ENCODE measurements at regions not wholly inside any gene's neighbourhood (a gene's known extent, or its start where the extent isn't known, plus 50 kb on each side); places are given as distances from the start of the nearest gene placed in this dataset.

DNA sequence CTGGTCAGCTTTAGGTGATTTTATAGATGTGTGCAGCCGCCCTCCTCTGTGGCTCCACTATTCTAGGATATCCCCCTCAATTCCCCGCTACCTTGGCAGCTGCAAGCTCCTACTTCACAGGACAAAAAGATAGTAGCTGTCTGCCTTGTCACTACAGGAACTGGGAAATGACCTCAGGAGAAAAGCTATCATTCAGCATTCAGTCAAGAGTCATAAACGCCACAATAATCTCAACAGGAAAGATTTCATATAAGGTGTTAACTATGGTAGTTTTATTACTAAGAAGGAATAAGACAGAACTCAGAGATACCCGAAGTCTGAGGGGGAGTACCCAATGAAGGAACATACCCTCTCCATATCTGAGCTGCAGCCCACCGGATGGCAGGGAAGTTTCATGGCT is 63.9 kb downstream of the CRPPA start:
- POLR2A ChIA-PET (ENCODE audit: partially characterized antibody) = no interaction called here
- no peaks in the 10 kb centered on the region for H3K4me1 Mint-ChIP-seq

DNA sequence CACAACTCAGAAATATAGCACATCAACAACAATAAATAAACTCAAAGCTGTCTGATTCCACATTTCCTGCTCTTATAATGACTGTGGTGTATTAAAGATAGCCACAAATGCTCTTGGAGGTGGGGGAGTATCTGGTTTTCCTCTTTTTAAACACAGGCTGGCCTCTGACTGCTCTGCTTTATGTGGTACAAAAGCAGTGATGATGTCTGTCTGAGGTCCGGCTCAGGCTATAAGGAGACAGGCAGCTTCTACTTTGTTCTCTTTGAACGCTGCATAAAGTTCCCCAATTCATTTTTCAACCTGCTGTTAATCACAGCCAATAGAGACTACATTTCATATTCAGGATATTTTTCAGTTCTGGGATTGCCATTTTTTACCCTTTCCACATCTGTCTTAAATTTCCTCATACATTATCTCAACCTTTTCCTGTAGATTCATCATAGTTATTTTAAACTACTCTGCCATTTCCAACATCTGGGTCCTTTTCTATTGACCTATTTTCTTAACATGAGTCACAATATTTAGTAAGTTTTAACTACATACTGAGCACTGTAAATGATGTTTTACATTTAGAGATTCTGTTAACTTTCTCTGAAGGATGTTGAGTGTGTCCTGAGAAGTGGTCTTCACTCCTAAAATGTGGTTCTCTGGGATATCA is 64.9 kb downstream of the CRPPA start:
- intact Hi-C loops (cut with micrococcal nuclease) = no loop called here
- Histone ChIP-seq H3K9me3 (ENCODE audit: control insufficient read depth in 1 of 2, low read length in 2 of 2) (no peaks in the 10 kb centered on the region), H3K27me3 (ENCODE audit: insufficient read depth, low read length) (no peaks in the 10 kb centered on the region), H3K4me1 (ENCODE audit: insufficient read depth, low read length) (no peaks in the 10 kb centered on the region), H3K36me3 (ENCODE audit: insufficient read depth, low read length) (no peaks in the 10 kb centered on the region), H3K27ac (ENCODE audit: low read depth, low read length) (no peak overlapping the region), H3K4me3 (ENCODE audit: low read length in 2 of 2) (no peak overlapping the region)
- no peaks in the 10 kb centered on the region for H3K4me1 Mint-ChIP-seq
- ChIA-PET CTCF (ENCODE audit: partially characterized antibody) (no interaction called here), POLR2A (ENCODE audit: partially characterized antibody) (no interaction called here)
- DNase-seq = no peak
- H3K27me3 Mint-ChIP-seq = peaks cover 0 to 2% of the 10 kb centered on the region in 2 donors
- H3K27ac Mint-ChIP-seq = no peak overlapping the region
- no peaks in the 10 kb centered on the region for H3K36me3 Mint-ChIP-seq
- no peak overlapping the region for H3K4me3 Mint-ChIP-seq
- peaks cover 0 to 6% (median 2%) of the 10 kb centered on the region in 8 donors for H3K9me3 Mint-ChIP-seq

More for the DNA sequence above, 63.9 kb downstream of the CRPPA start:
- no peaks in the 10 kb centered on the region for H3K36me3 ChIP-seq (ENCODE audit: insufficient read depth, low read length)
- intact Hi-C loops (cut with micrococcal nuclease) = no loop called here
- Mint-ChIP-seq H3K4me3 (no peak overlapping the region), H3K27ac (no peak overlapping the region), H3K27me3 (peaks cover 1 to 2% of the 10 kb centered on the region in 2 donors), H3K36me3 (no peaks in the 10 kb centered on the region), H3K9me3 (peaks cover 0 to 3% (median 0%) of the 10 kb centered on the region in 8 donors)
- no peaks in the 10 kb centered on the region for H3K4me1 ChIP-seq (ENCODE audit: insufficient read depth, low read length)
- CTCF ChIA-PET (ENCODE audit: partially characterized antibody) = interaction anchor here (1.7 kb wide), 1 partner anchor 10 kb away, joined by 3 read pairs; no protein-coding TSS in a partner anchor
- no peaks in the 10 kb centered on the region for H3K27me3 ChIP-seq (ENCODE audit: insufficient read depth, low read length)
- H3K9me3 ChIP-seq (ENCODE audit: control insufficient read depth in 1 of 2, low read length in 2 of 2) = no peaks in the 10 kb centered on the region
- no peak for DNase-seq
- no peak overlapping the region for H3K4me3 ChIP-seq (ENCODE audit: low read length in 2 of 2)
- no peak overlapping the region for H3K27ac ChIP-seq (ENCODE audit: low read depth, low read length)

DNA sequence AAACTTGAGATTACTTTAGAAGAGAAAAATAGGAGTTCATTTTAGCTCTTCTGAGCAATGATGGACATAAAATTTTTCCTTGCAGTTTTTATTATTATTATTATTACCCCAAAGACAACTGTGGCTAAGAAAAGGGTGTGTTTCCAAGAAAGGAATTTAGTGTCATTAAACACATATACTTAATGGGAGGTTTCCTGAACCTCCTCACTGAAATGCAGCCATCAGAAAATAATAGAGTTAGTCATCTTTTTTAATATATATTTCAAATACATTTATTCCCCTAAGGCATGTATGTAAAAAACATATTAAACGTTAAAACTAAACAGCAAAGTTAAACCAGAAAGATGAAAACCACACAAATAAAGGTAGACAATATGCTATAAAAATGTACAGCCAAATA is 66.8 kb downstream of the CRPPA start:
- H3K4me1 Mint-ChIP-seq = no peaks in the 10 kb centered on the region
- H3K9me3 Mint-ChIP-seq = peaks cover 0 to 17% (median 9%) of the 10 kb centered on the region in 8 donors
- Histone ChIP-seq H3K4me1 (ENCODE audit: insufficient read depth, low read length) (no peaks in the 10 kb centered on the region), H3K4me3 (ENCODE audit: low read length in 2 of 2) (no peak overlapping the region), H3K9me3 (ENCODE audit: control insufficient read depth in 1 of 2, low read length in 2 of 2) (no peaks in the 10 kb centered on the region), H3K36me3 (ENCODE audit: insufficient read depth, low read length) (no peaks in the 10 kb centered on the region), H3K27ac (ENCODE audit: low read depth, low read length) (no peak overlapping the region), H3K27me3 (ENCODE audit: insufficient read depth, low read length) (no peaks in the 10 kb centered on the region)
- DNase-seq = no peak
- no peaks in the 10 kb centered on the region for H3K36me3 Mint-ChIP-seq
- H3K27ac Mint-ChIP-seq = no peak overlapping the region
- intact Hi-C loops (cut with micrococcal nuclease) = no loop called here
- H3K4me3 Mint-ChIP-seq = no peak overlapping the region
- ChIA-PET CTCF (ENCODE audit: partially characterized antibody) (no interaction called here), POLR2A (ENCODE audit: partially characterized antibody) (no interaction called here)
- peaks cover 0 to 2% of the 10 kb centered on the region in 2 donors for H3K27me3 Mint-ChIP-seq

DNA sequence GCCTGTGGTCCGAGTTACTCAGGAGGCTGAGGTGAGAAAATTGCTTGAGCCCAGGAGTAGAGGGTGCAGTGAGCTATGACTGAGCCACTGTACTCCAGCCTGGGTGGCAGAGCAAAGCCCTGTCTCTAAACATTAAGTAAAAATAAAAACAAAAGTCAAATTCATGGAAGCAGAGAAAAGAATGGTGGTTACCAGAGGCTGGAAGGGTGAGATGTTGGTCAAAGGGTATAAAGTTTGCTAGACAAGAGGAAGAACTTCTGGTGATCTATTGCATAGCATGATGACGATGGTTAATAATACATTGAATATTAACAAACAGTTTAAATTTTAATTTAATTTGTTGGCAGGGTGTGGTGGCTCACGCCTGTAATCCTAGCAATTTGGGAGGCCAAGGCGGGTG is 68.1 kb downstream of the CRPPA start:
- intact Hi-C loops (cut with micrococcal nuclease) = no loop called here
- no peak overlapping the region for H3K4me3 ChIP-seq (ENCODE audit: low read length in 2 of 2)
- no peak overlapping the region for H3K27ac ChIP-seq (ENCODE audit: low read depth, low read length)
- peaks cover 0 to 25% (median 16%) of the 10 kb centered on the region in 8 donors for H3K9me3 Mint-ChIP-seq
- H3K4me1 Mint-ChIP-seq = no peaks in the 10 kb centered on the region
- no peak for DNase-seq
- no peaks in the 10 kb centered on the region for H3K9me3 ChIP-seq (ENCODE audit: control insufficient read depth in 1 of 2, low read length in 2 of 2)
- peaks cover 0 to 2% of the 10 kb centered on the region in 2 donors for H3K27me3 Mint-ChIP-seq
- POLR2A ChIA-PET (ENCODE audit: partially characterized antibody) = no interaction called here
- H3K27me3 ChIP-seq (ENCODE audit: insufficient read depth, low read length) = no peaks in the 10 kb centered on the region
- H3K27ac Mint-ChIP-seq = no peak overlapping the region
- H3K4me1 ChIP-seq (ENCODE audit: insufficient read depth, low read length) = no peaks in the 10 kb centered on the region
- H3K36me3 ChIP-seq (ENCODE audit: insufficient read depth, low read length) = no peaks in the 10 kb centered on the region
- CTCF ChIA-PET (ENCODE audit: partially characterized antibody) = no interaction called here
- no peak overlapping the region for H3K4me3 Mint-ChIP-seq
- H3K36me3 Mint-ChIP-seq = no peaks in the 10 kb centered on the region

DNA sequence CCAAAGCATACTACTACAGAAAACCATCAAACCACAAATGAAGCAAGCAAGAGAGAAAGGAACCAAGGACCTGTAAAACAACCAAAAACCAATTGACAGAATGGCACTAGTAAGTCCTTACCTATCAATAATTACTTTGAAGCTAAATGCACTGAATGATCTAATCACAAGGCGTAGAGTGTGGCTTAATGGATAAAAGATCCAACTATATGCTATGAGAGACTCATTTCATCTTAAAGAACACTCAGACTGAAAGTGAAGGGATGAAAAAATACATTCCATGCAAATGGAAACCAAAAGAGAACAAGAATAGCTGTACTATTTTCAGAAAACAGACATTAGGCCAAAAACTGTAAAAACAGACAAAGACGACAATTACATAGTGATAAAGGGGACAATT is 70.7 kb downstream of the CRPPA start:
- no peak for DNase-seq
- Mint-ChIP-seq H3K4me1 (no peaks in the 10 kb centered on the region), H3K4me3 (no peak overlapping the region), H3K9me3 (peaks cover 0 to 30% (median 17%) of the 10 kb centered on the region in 8 donors), H3K27me3 (no peaks in the 10 kb centered on the region), H3K36me3 (no peaks in the 10 kb centered on the region), H3K27ac (no peak overlapping the region)
- Histone ChIP-seq H3K27me3 (ENCODE audit: insufficient read depth, low read length) (no peaks in the 10 kb centered on the region), H3K27ac (ENCODE audit: low read depth, low read length) (no peak overlapping the region), H3K36me3 (ENCODE audit: insufficient read depth, low read length) (no peaks in the 10 kb centered on the region), H3K4me3 (ENCODE audit: low read length in 2 of 2) (no peak overlapping the region), H3K4me1 (ENCODE audit: insufficient read depth, low read length) (no peaks in the 10 kb centered on the region), H3K9me3 (ENCODE audit: control insufficient read depth in 1 of 2, low read length in 2 of 2) (no peaks in the 10 kb centered on the region)
- intact Hi-C loops (cut with micrococcal nuclease) = no loop called here
- POLR2A ChIA-PET (ENCODE audit: partially characterized antibody) = no interaction called here
- CTCF ChIA-PET (ENCODE audit: partially characterized antibody) = no interaction called here

DNA sequence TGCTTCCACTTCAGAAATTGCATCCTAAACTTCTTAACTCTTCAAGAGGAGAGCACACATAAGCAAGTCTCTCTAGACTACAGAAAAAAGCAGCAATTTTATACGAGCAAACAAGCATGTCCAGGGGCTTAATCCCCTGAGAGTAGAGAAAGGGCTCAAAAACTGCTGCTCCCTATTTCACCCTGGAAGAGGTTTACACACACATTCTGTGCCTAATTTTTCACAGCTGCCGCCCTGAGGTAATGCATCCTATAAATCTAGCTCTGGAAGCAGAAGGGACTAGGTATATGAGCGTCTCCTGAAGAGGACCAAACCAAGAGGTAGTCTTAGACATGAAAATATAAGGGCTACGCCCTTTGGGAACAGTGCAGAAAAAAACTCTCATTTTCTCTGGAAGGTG is 73.1 kb downstream of the CRPPA start:
- H3K9me3 Mint-ChIP-seq = peaks cover 4 to 48% (median 28%) of the 10 kb centered on the region in 8 donors
- Histone ChIP-seq H3K9me3 (ENCODE audit: control insufficient read depth in 1 of 2, low read length in 2 of 2) (no peaks in the 10 kb centered on the region), H3K27me3 (ENCODE audit: insufficient read depth, low read length) (no peaks in the 10 kb centered on the region), H3K36me3 (ENCODE audit: insufficient read depth, low read length) (no peaks in the 10 kb centered on the region), H3K27ac (ENCODE audit: low read depth, low read length) (no peak overlapping the region), H3K4me3 (ENCODE audit: low read length in 2 of 2) (no peak overlapping the region), H3K4me1 (ENCODE audit: insufficient read depth, low read length) (no peaks in the 10 kb centered on the region)
- no peak overlapping the region for H3K27ac Mint-ChIP-seq
- H3K4me3 Mint-ChIP-seq = no peak overlapping the region
- no peaks in the 10 kb centered on the region for H3K27me3 Mint-ChIP-seq
- CTCF ChIA-PET (ENCODE audit: partially characterized antibody) = interaction anchor here (1.0 kb wide), 1 partner anchor 10 kb away, joined by 3 read pairs; no protein-coding TSS in a partner anchor
- POLR2A ChIA-PET (ENCODE audit: partially characterized antibody) = no interaction called here
- no peak for DNase-seq
- no peaks in the 10 kb centered on the region for H3K4me1 Mint-ChIP-seq
- intact Hi-C loops (cut with micrococcal nuclease) = no loop called here
- peaks cover 0 to 2% of the 10 kb centered on the region in 2 donors for H3K36me3 Mint-ChIP-seq

DNA sequence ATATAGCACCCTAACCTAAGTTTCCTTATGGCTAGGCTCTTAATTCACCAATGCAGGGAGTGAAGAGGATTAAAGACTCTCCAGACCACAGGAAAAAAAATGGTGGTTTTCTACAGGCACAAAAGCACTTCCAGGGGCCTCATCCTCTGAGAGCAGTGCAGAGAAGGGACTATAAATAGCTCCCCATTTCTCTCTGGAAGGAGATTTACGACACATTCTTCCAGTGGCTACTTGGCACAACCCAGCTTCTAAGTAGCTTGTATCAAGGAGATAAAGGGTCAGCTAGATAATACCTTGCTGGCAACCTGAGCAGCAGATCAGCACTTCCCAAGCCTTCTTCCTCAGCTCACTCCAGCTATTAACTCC is 73.5 kb downstream of the CRPPA start:
- H3K27ac ChIP-seq (ENCODE audit: low read depth, low read length) = no peak overlapping the region
- H3K27me3 ChIP-seq (ENCODE audit: insufficient read depth, low read length) = no peaks in the 10 kb centered on the region
- Mint-ChIP-seq H3K4me3 (no peak overlapping the region), H3K9me3 (peaks cover 5 to 50% (median 29%) of the 10 kb centered on the region in 8 donors), H3K27ac (no peak overlapping the region), H3K27me3 (no peaks in the 10 kb centered on the region), H3K4me1 (no peaks in the 10 kb centered on the region), H3K36me3 (peaks cover 0 to 2% of the 10 kb centered on the region in 2 donors)
- no peaks in the 10 kb centered on the region for H3K36me3 ChIP-seq (ENCODE audit: insufficient read depth, low read length)
- no peak overlapping the region for H3K4me3 ChIP-seq (ENCODE audit: low read length in 2 of 2)
- H3K9me3 ChIP-seq (ENCODE audit: control insufficient read depth in 1 of 2, low read length in 2 of 2) = no peaks in the 10 kb centered on the region
- DNase-seq = no peak
- POLR2A ChIA-PET (ENCODE audit: partially characterized antibody) = no interaction called here
- intact Hi-C loops (cut with micrococcal nuclease) = no loop called here
- no peaks in the 10 kb centered on the region for H3K4me1 ChIP-seq (ENCODE audit: insufficient read depth, low read length)
- CTCF ChIA-PET (ENCODE audit: partially characterized antibody) = interaction anchor here (1.0 kb wide), 1 partner anchor 10 kb away, joined by 3 read pairs; no protein-coding TSS in a partner anchor

Data from CD4-positive, alpha-beta memory T cell (primary cell).